Trophoblast cell (in vitro differentiated cells and primary cell): ENCODE measurements at regions not wholly inside any gene's neighbourhood (a gene's known extent, or its start where the extent isn't known, plus 50 kb on each side); places are given as distances from the start of the nearest gene placed in this dataset.

Experiments
- DNase-seq, 2 donors: peaks; one replicate each; pipeline ENCODE4 v3.0.0-alpha.2; 2016
- H2AFZ ChIP-seq: 2 replicates; pipeline ENCODE4 v1.6.1; 2013; ENCODE audit warnings: low read length, moderate library complexity, mild to moderate bottlenecking; ENCODE audit not compliant: insufficient read depth, poor library complexity
- H2AK5ac ChIP-seq: 2 replicates; pipeline ENCODE4 v1.6.1; 2013; ENCODE audit warnings: mild to moderate bottlenecking, low read length
- H2BK120ac ChIP-seq: 2 replicates; pipeline ENCODE4 v1.6.1; 2013; ENCODE audit warnings: low read length, mild to moderate bottlenecking, moderate library complexity; ENCODE audit not compliant: insufficient read depth, poor library complexity
- H2BK12ac ChIP-seq: 2 replicates; pipeline ENCODE4 v1.6.1; 2013; ENCODE audit warnings: mild to moderate bottlenecking, low read length, moderate library complexity
- H2BK5ac ChIP-seq: 2 replicates; pipeline ENCODE4 v1.6.1; 2013; ENCODE audit warnings: low read length, low read depth, moderate library complexity, mild to moderate bottlenecking; ENCODE audit not compliant: poor library complexity
- H3K14ac ChIP-seq: 2 replicates; pipeline ENCODE4 v1.6.1; 2013; ENCODE audit warnings: mild to moderate bottlenecking, low read length
- H3K18ac ChIP-seq: 2 replicates; pipeline ENCODE4 v1.6.1; 2013; ENCODE audit warnings: mild to moderate bottlenecking, low read length
- H3K23ac ChIP-seq: 2 replicates; pipeline ENCODE4 v1.6.1; 2013; ENCODE audit warnings: low read length
- H3K27ac ChIP-seq: 2 replicates; pipeline ENCODE4 v1.5.1; 2013; ENCODE audit warnings: low read depth, mild to moderate bottlenecking, inconsistent platforms, low read length, moderate library complexity
- H3K27me3 ChIP-seq: 2 replicates; pipeline ENCODE4 v1.6.1; 2013; ENCODE audit warnings: inconsistent platforms, mild to moderate bottlenecking, low read length, moderate library complexity; ENCODE audit not compliant: insufficient read depth
- H3K36me3 ChIP-seq, 2 experiments: 1 replicate in 1 of 2; 2 replicates in 1 of 2; pipeline ENCODE4 v1.6.1; 2013; ENCODE audit warnings: low read length in 2 of 2, mild to moderate bottlenecking in 2 of 2, moderate library complexity in 1 of 2; ENCODE audit not compliant: insufficient read depth in 2 of 2, control insufficient read depth in 1 of 2
- H3K4ac ChIP-seq: 2 replicates; pipeline ENCODE4 v1.6.1; 2013; ENCODE audit warnings: low read depth, mild to moderate bottlenecking, low read length, moderate library complexity
- H3K4me1 ChIP-seq, 2 experiments: 1 replicate in 1 of 2; 2 replicates in 1 of 2; pipeline ENCODE4 v1.6.1; 2013; ENCODE audit warnings: low read length in 2 of 2, mild to moderate bottlenecking in 2 of 2, moderate library complexity in 1 of 2; ENCODE audit not compliant: insufficient read depth in 2 of 2, control insufficient read depth in 1 of 2
- H3K4me2 ChIP-seq: 2 replicates; pipeline ENCODE4 v1.6.1; 2013; ENCODE audit warnings: inconsistent platforms, mild to moderate bottlenecking, low read length, moderate library complexity
- H3K4me3 ChIP-seq: 2 replicates; pipeline ENCODE4 v1.5.1; 2013; ENCODE audit warnings: mild to moderate bottlenecking, low read depth, low read length, inconsistent platforms
- H3K79me1 ChIP-seq: one replicate; pipeline ENCODE4 v1.6.1; 2013; ENCODE audit warnings: low read length
- H3K79me2 ChIP-seq: 2 replicates; pipeline ENCODE4 v1.6.1; 2013; ENCODE audit warnings: low read length, mild to moderate bottlenecking; ENCODE audit not compliant: control insufficient read depth, insufficient read depth, poor library complexity
- H3K9ac ChIP-seq: 2 replicates; pipeline ENCODE4 v1.6.1; 2013; ENCODE audit warnings: mild to moderate bottlenecking, low read length
- H3K9me3 ChIP-seq: 2 replicates; pipeline ENCODE4 v1.6.1; 2013; ENCODE audit warnings: low read depth, mild to moderate bottlenecking, control low read depth, inconsistent platforms, low read length; ENCODE audit not compliant: insufficient read depth
- H4K12ac ChIP-seq: 2 replicates; pipeline ENCODE4 v1.6.1; 2013; ENCODE audit warnings: low read depth, mild to moderate bottlenecking, low read length, moderate library complexity
- H4K8ac ChIP-seq: 2 replicates; pipeline ENCODE4 v1.6.1; 2013; ENCODE audit warnings: low read depth, mild to moderate bottlenecking, low read length, moderate library complexity
- H4K91ac ChIP-seq: one replicate; pipeline ENCODE4 v1.6.1; 2013; ENCODE audit warnings: low read depth, mild to moderate bottlenecking, low read length, moderate library complexity
- WGBS: extraction: QIAGEN DNeasy Blood & Tissue Kit; methylation state at CpG from one replicate; pipeline ENCODE4 v1.1.7; 2013; ENCODE audit warnings: missing lambda C conversion rate; ENCODE audit not compliant: insufficient read length, insufficient coverage; ENCODE audit errors: extremely low coverage; 5-methylcytosine and 5-hydroxymethylcytosine counted together

DNA sequence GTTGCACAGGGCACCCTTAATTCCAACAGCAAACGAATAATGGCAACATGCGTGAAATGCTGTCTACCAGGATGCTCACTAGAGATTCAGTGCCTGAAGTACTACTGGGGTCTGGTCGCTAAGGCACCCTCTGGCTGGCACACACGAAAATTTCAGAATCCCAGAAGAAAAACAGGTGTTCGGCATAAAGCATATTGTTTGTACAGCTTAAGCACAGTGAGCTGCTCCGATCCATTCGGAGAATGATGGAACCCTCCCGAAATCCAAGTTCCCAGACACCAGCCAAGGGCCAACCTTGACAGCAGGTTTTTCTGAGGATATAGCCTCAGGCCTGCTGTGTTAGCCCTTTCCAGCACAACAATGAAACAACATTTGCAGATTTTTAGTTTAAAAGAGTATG lies 61.4 kb upstream of the ALDH1B1 start:
- Histone ChIP-seq H3K36me3 (no peaks in the 10 kb centered on the region), H3K4me1 (no peaks in the 10 kb centered on the region), H3K4me3 (no peak overlapping the region), H3K79me2 (no peaks in the 10 kb centered on the region), H4K8ac (no peak overlapping the region), H3K79me1 (no peaks in the 10 kb centered on the region), H3K9ac (no peak overlapping the region), H3K27ac (no peak overlapping the region), H4K91ac (no peak overlapping the region), H2BK5ac (no peak overlapping the region), H2BK120ac (no peak overlapping the region), H2BK12ac (no peak overlapping the region), H4K12ac (no peak overlapping the region), H3K4me2 (no peak overlapping the region), H3K4ac (no peak overlapping the region), H3K23ac (no peak overlapping the region), H3K27me3 (no peaks in the 10 kb centered on the region), H3K9me3 (no peaks in the 10 kb centered on the region), H3K18ac (no peak overlapping the region), H3K14ac (no peak overlapping the region), H2AK5ac (no peak overlapping the region), H2AFZ (no peak overlapping the region)
- no CpG with 5 or more reads among the region's 8 CpGs for WGBS
- no peak for DNase-seq

DNA sequence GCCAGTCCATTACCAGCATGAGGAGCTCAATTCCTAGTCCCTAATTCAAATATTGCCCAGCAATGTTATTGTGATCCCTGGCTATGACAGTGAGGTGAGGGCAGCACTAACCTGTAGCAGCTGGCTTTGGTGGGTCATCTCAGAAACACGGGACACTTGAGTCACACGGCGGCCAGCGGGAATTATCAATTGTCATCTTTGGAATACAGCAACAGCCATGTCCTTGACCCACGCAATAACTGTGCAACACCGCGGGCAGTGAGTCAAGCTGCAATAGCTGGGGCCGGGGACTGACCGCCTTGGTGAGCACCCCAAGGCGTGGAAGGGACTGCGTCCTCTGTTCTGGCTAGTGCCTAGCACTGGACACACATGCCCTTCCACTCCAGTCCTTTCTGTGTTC lies 62.5 kb upstream of the ALDH1B1 start:
- Histone ChIP-seq H3K4me2 (no peak overlapping the region), H3K4ac (no peak overlapping the region), H3K18ac (no peak overlapping the region), H3K23ac (no peak overlapping the region), H2BK12ac (no peak overlapping the region), H4K8ac (no peak overlapping the region), H3K4me1 (no peaks in the 10 kb centered on the region), H2AK5ac (no peak overlapping the region), H3K36me3 (no peaks in the 10 kb centered on the region), H4K91ac (no peak overlapping the region), H2BK120ac (no peak overlapping the region), H3K27ac (no peak overlapping the region), H2BK5ac (no peak overlapping the region), H3K14ac (no peak overlapping the region), H3K27me3 (no peaks in the 10 kb centered on the region), H3K9me3 (no peaks in the 10 kb centered on the region), H3K79me2 (no peaks in the 10 kb centered on the region), H3K79me1 (no peaks in the 10 kb centered on the region), H2AFZ (no peak overlapping the region), H3K9ac (no peak overlapping the region), H4K12ac (no peak overlapping the region), H3K4me3 (no peak overlapping the region)
- peak; percentile 8 to 39 for DNase-seq
- WGBS, result no CpG with 5 or more reads among the region's 11 CpGs

DNA sequence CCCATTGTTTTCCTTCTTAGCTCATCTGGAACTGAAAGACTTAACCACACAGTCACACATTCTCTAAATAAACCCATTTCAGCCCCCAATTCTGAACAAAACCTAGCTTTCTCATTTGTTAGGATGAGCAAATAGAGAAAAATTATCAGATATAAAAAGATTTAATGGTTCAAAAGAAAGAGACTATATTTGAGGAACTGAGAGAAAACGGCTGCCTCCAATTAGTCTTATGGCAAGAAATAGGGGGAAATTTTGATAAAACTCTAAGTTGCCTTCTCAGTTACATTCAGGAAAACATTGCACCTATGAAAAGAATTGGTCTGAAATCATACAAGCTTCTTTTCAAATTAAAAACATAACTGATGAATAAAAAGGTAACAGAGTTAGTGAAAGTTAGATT lies 63.7 kb upstream of the ALDH1B1 start:
- Histone ChIP-seq H2BK12ac (no peak overlapping the region), H3K79me1 (no peaks in the 10 kb centered on the region), H2AFZ (no peak overlapping the region), H3K4ac (no peak overlapping the region), H3K36me3 (no peaks in the 10 kb centered on the region), H3K9ac (no peak overlapping the region), H3K4me1 (no peaks in the 10 kb centered on the region), H2AK5ac (no peak overlapping the region), H2BK120ac (no peak overlapping the region), H3K27ac (no peak overlapping the region), H3K23ac (no peak overlapping the region), H3K18ac (no peak overlapping the region), H3K4me2 (no peak overlapping the region), H3K79me2 (no peaks in the 10 kb centered on the region), H4K12ac (no peak overlapping the region), H3K27me3 (no peaks in the 10 kb centered on the region), H4K91ac (no peak overlapping the region), H2BK5ac (no peak overlapping the region), H3K9me3 (no peaks in the 10 kb centered on the region), H3K14ac (no peak overlapping the region), H3K4me3 (no peak overlapping the region), H4K8ac (no peak overlapping the region)
- WGBS, result no CpG with 5 or more reads among the region's 1 CpG
- no peak for DNase-seq

DNA sequence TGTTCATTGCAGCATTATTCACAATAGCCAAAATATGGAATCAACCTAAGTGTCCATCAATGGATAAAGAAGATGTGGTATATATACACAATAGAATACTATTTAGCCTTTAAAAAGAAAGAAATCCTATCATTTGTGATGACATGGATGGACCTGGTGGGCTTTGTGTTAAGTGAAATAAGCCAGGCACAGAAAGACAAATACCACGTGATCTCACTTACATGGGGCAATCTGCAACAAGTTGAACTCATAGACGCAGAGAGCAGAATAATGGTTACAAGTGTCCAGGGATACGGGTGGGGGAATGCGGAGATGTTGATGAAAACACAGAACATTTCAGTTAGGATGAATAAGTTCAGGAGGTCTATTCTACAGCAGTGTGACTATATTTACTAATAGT lies 66.4 kb upstream of the ALDH1B1 start:
- no peak overlapping the region for H4K12ac ChIP-seq
- no peak overlapping the region for H3K18ac ChIP-seq
- H3K23ac ChIP-seq, result no peak overlapping the region
- no peak overlapping the region for H3K4ac ChIP-seq
- H2BK120ac ChIP-seq, result no peak overlapping the region
- no peaks in the 10 kb centered on the region for H3K79me2 ChIP-seq
- H3K79me1 ChIP-seq, result no peaks in the 10 kb centered on the region
- WGBS, result no CpG with 5 or more reads among the region's 4 CpGs
- H2BK12ac ChIP-seq, result no peak overlapping the region
- H2AFZ ChIP-seq, result no peak overlapping the region
- H3K36me3 ChIP-seq, result no peaks in the 10 kb centered on the region
- no peak overlapping the region for H4K91ac ChIP-seq
- no peak overlapping the region for H4K8ac ChIP-seq
- H3K27ac ChIP-seq, result no peak overlapping the region
- H2AK5ac ChIP-seq, result no peak overlapping the region
- H3K4me3 ChIP-seq, result no peak overlapping the region
- no peaks in the 10 kb centered on the region for H3K4me1 ChIP-seq
- H3K14ac ChIP-seq, result no peak overlapping the region
- no peaks in the 10 kb centered on the region for H3K27me3 ChIP-seq
- H2BK5ac ChIP-seq, result no peak overlapping the region
- H3K4me2 ChIP-seq, result no peak overlapping the region
- DNase-seq, result no peak
- no peak overlapping the region for H3K9ac ChIP-seq
- no peaks in the 10 kb centered on the region for H3K9me3 ChIP-seq
